ENCODE measurements at regions not wholly inside any gene's neighbourhood (a gene's known extent, or its start where the extent isn't known, plus 50 kb on each side); places are given as distances from the start of the nearest gene placed in this dataset.

GRCh38 chr9:30670805-30671562, 1713.5 kb upstream of the ACO1 start:
- DNase-seq, result no peak

- no peak for DNase-seq
These were observed 1711.3 kb upstream of the ACO1 start for GRCh38 chr9:30673132-30673531.

- no peak for DNase-seq
These were observed 1707.8 kb upstream of the ACO1 start for GRCh38 chr9:30676651-30677050.

- no peak for DNase-seq
These were observed 1707.2 kb upstream of the ACO1 start for GRCh38 chr9:30677221-30677620.

DNA sequence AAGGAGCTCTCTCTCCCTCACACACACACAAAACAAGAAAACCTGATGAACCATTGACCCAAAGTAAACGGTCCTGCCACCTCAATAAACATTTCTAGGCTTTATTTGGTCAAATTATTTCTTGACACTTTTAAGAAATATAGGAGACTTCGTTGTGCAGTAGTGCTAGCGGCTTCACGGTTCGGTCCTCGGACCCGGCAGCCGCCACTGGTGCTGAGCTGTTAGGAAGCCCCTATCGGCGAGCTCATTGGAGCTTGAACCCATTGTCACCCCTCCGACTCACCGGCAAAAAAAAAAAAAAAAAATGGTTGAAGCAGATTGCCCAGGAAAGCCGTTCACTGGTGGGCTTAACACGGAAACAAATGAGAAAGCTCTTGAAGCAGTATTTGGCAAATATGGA, 1695.6 kb upstream of the ACO1 start:
- DNase-seq, result no peak

DNA sequence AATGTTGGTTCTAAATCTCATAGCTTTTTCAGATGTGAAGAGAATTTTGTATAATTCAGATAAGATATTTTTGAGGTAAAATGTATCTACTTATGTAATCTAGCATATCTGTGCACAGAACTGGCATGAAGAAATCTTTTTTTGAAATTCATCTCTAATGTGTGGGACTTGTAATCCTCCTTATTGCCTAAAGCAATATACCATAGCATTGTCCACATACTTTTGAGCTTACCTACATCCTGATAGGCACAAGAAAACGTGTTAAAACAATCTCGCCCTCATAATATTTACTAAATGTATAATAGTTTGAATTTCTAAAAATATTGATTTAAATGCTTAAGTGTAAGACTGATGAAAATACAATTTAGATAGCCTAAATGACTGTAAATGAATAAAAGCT, 1686.5 kb upstream of the ACO1 start:
- DNase-seq, result no peak

GRCh38 chr9:30711591-30711990, 1672.9 kb upstream of the ACO1 start:
- DNase-seq, result no peak

- DNase-seq, result no peak
These were observed 1671.2 kb upstream of the ACO1 start for GRCh38 chr9:30713243-30713642.

GRCh38 chr9:30714389-30714788, 1670.1 kb upstream of the ACO1 start:
- DNase-seq, result no peak

DNA sequence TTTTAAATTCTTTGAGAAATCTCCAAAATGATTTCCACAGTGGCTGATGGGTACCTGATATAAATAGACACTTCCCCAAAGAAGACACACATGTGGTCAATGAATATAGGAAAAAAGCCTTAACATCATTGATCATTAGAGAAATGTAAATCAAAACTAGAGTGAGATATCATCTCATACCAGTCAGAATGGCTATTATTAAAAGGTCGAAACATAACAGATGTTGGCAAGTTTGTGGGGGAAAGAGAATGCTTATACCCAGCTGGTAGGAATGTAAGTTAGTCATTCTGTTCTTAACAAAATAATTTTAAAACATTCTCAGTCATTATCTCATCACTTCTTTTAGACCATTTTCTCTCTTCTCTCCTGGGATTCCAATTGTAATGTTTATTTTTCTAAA, 1666.0 kb upstream of the ACO1 start:
- no peak for DNase-seq

DNA sequence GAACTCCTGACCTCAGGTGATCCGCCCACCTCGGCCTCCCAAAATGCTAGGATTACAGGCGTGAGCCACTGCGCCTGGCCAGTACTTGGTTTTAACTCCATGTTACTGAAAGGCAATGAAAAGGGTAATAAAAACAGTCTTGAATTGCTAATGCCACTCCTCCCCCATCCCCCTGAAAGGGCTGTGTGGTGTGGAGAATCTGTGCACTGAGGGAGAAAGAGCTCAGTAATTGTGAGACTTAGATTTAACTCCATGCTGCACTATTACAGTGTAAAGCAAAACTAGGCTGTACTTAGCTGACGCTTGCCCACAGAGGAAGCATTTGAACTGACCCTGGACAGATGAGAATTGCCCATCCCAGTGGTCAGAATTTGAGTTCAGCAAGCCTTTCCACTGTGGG, 1662.4 kb upstream of the ACO1 start:
- no peak for DNase-seq

DNA sequence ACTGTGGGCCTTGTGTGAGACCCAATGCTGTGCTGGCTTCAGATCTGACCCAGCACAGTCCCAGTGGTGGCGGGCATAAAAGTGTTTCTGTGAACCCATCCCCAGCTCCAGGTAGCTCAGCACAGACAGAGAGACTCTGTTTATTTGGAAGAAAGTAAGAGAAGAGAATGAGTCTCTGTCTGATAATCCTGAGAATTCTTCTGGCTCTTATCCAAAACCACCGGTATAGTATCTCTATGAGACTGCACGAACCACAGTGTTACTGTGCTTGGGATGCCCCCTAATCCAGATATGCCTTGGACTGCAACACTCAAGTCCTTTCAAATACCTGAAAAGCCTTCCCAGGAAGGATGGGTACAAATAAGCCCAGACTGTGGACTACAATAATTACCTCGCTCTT, 1660.8 kb upstream of the ACO1 start:
- no peak for DNase-seq

DNA sequence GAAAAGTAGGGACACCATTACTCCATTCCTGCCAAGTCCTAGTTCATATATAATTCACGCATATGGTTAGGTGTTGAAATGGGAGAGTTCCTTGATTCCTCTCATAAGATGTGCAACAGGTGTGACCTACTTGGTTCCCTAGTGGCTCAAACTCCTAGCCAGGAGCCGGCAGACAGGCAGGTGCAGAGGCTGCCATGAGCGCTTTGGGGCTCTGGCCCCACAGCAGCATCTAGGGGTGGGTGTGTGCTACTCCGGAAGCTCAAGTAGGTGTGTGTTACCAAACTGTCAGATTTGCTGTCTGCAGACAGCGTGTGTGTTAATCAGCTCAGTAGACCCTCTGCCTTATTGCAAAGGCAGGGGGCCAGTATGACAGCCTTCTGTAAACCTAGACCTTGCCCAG, 1652.4 kb upstream of the ACO1 start:
- no peak for DNase-seq

DNA sequence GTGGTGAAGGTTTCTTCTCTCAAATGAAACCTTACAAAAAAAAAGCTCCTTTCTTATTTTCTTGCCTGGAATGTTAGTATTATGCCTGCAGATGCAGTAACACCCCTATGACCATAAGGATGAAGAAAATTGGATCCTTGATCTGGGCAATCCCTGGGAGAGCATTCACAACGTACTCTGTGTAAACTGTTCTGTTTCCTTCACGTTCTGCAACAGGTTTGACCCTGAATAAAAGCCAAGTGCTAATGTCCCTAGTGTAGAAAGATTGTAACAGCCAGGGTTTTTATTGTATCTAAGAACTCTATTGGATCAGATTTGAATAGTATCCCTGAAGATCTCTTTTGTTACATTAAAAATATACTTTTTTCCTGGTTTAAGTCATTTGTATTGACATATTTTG, 1639.6 kb upstream of the ACO1 start:
- no peak for DNase-seq

DNA sequence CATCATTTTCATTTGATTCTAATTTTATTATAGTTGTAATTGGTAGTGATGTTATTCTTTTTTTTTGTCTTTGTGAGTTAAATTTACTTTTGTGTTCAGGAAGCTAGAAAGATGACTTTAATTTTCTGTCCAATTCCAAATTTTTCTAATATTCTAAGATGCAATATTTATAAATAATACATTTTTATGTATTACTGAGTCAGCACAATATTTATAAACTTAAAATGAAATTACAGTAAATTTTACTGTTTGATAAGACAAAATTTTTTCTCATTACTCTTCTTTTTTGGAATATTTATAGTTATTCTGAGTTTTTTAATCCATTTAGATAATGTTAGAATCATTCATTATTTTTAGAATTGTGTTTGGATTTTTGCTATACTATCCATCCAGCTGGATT, 1637.9 kb upstream of the ACO1 start:
- no peak for DNase-seq

DNA sequence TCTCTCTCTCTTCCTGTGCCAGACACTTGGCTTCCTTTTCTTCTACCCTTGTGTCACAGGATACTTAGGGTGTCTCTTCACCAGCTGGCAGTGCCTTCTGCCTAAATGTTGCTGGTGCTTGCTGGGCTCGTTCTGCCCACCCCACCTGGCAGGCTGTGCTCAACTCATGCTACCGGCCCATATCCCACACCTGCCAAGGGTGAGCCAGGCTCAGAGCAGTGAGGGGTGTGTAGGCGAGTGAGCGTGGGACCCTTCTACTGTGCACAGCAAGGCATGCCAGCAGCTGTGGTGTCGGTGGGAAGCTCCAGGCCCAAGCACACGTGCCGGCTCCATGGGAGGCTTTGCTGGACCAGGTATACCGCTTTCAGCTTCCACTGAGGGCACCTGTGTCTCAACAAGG, 1626.7 kb upstream of the ACO1 start:
- DNase-seq, result no peak

- no peak for DNase-seq
These were observed 1625.6 kb upstream of the ACO1 start for GRCh38 chr9:30758726-30759446.

DNA sequence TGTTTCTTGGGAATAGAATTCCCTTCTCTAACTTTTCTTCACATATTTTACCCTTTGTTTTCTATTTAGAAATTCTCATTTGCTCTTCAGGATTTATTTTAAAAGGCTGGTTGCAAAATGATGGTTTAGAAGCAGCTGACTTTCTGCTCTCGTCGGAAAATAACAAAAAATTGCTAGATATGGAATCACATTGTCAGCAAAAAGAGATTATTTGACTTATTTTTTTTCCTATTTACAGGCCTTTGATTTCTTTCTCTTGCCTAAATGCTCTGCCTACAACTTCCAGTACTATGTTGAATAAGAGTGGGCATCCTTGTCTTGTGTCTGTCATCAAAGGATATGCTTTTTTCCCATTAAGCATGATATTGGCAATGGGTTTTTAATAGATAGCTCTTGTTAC, 1619.1 kb upstream of the ACO1 start:
- no peak for DNase-seq

DNA sequence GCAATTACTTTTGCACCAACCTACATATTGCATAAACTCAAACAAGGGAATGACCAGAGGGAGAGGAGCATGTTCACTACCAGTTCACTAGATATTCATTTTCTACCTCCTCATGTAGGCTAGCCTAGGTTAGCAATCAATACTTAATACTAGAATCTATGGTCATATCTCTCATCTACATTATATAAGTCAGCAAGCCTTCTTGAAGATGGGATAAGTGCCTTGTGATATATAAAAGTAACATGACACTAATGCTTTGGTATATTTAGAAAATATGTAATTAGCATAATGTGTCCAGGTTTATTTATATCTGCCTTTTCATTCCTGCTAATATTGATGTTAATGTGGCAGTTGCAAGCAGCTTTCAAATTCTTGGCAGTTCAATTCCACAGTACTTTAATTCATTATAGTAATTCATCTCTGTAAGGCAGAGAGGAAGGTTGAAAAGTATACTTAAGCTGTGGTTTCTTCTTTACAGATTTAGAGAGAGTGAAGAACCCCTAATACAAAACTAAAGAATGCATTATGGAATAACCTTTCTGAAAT, 1613.2 kb upstream of the ACO1 start:
- DNase-seq, result no peak

DNA sequence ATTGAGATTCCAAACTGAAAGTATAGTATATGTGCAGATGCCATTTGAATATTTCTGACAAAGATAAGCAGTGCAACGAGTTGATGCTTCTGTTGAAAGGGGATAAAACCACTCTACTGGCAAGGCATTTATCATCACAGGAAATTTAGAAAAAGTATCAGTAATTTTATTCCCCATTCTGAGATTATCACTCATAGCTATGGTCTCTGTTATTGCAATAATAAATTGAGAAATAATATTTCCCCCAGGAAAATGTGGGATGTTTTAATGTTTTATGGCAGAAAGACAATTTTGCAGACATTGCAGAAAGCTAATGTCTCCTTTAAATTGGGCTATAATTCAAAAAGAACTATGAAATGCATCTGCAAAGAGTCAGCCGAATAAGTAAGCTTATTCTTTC, 1612.7 kb upstream of the ACO1 start:
- DNase-seq, result no peak

DNA sequence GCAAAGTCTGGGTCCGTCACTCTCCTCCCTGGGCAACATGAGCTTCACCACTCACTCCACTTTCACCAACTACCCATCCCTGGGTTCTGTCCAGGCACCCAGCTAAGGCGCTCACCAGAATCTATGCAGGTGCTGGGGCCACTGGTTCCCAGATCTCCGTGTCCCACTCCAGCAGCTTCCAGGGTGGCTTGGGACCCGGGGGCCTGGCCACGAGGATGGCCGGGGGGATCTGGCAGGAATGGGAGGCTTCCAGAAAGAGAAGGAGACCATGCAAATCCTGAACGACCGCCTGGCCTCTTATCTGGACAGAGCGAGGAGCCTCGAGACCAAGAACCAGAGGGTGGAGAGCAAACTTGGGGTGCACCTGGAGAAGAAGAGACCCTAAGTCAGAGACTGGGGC, 1611.0 kb upstream of the ACO1 start:
- no peak for DNase-seq

- DNase-seq, result no peak
These were observed 1610.1 kb upstream of the ACO1 start for GRCh38 chr9:30774326-30774725.

- DNase-seq, result no peak
These were observed 1609.2 kb upstream of the ACO1 start for GRCh38 chr9:30775236-30775635.

GRCh38 chr9:30796764-30797163, 1587.7 kb upstream of the ACO1 start:
- no peak for DNase-seq
